HEK293 (cell line): ENCODE measurements at regions not wholly inside any gene's neighbourhood (a gene's known extent, or its start where the extent isn't known, plus 50 kb on each side); places are given as distances from the start of the nearest gene placed in this dataset.

Experiments used
- CTCF ChIA-PET: fragments of 350-600 bp; formaldehyde crosslinking; extraction: SDS; loops from one replicate; lab custom pipeline; 2021; ENCODE audit warnings: antibody characterized with exemption; lab: Yijun Ruan, JAX
- POLR2A ChIA-PET: fragments of 300-600 bp; formaldehyde crosslinking; extraction: SDS; loops from one replicate; lab custom pipeline; 2020; ENCODE audit warnings: antibody characterized with exemption, inconsistent platforms; lab: Yijun Ruan, JAX
- H3K27ac ChIP-seq: fragments of 200-500 bp; sonication (Bioruptor generic); 2 replicates; pipeline ENCODE4 v1.5.1; 2014; ENCODE audit warnings: low read depth, low read length, control low read depth, inconsistent platforms; ENCODE audit errors: extremely low read depth
- H3K36me3 ChIP-seq, 2 experiments: fragments of 200-500 bp in 1 of 2; sonication (Bioruptor generic) in 1 of 2; 1 replicate in 1 of 2; 2 replicates in 1 of 2; pipeline ENCODE4 v1.5.1; 2014 to 2017; ENCODE audit warnings: inconsistent platforms in 2 of 2, low read length in 2 of 2; ENCODE audit not compliant: control insufficient read depth in 2 of 2, insufficient read depth in 1 of 2
- H3K4me1 ChIP-seq: fragments of 200-500 bp; sonication (Bioruptor generic); 2 replicates; pipeline ENCODE4 v1.5.1; 2014; ENCODE audit warnings: mild to moderate bottlenecking, low read length, inconsistent platforms; ENCODE audit not compliant: control insufficient read depth, insufficient read depth
- H3K4me3 ChIP-seq: 2 replicates; pipeline ENCODE4 v1.5.1; 2011; ENCODE audit warnings: low read depth, mild to moderate bottlenecking, control low read depth, low read length, moderate library complexity
- H3K9me3 ChIP-seq: fragments of 200-500 bp; sonication (Bioruptor generic); 2 replicates; pipeline ENCODE4 v1.5.1; 2014; ENCODE audit warnings: low read depth, low read length, inconsistent platforms; ENCODE audit not compliant: control insufficient read depth, insufficient read depth
- BCL11A ChIP-seq: fragments of 450-650 bp; formaldehyde crosslinking; IDR thresholded peaks from 2 replicates; pipeline ENCODE4 v1.5.1; 2016; ENCODE audit warnings: low read depth, missing biosample characterization, missing genetic modification characterization
- MZF1 ChIP-seq: fragments of 450-650 bp; formaldehyde crosslinking; IDR thresholded peaks from 2 replicates; pipeline ENCODE4 v1.5.1; 2017; ENCODE audit warnings: missing biosample characterization, missing genetic modification characterization, borderline replicate concordance
- RBAK ChIP-seq: fragments of 450-650 bp; formaldehyde crosslinking; IDR thresholded peaks from 2 replicates; pipeline ENCODE4 v1.5.1; 2016; ENCODE audit warnings: missing biosample characterization, missing genetic modification characterization
- ZBTB20 ChIP-seq: fragments of 450-650 bp; formaldehyde crosslinking; IDR thresholded peaks from 2 replicates; pipeline ENCODE4 v1.5.1; 2016; ENCODE audit warnings: missing biosample characterization, missing genetic modification characterization
- ZNF155 ChIP-seq: fragments of 450-650 bp; formaldehyde crosslinking; IDR thresholded peaks from 2 replicates; pipeline ENCODE4 v1.5.1; 2016; ENCODE audit warnings: missing biosample characterization, missing genetic modification characterization
- ZNF2 ChIP-seq: fragments of 450-650 bp; formaldehyde crosslinking; IDR thresholded peaks from 2 replicates; pipeline ENCODE4 v1.5.1; 2016; ENCODE audit warnings: missing biosample characterization, missing genetic modification characterization
- ZNF202 ChIP-seq: fragments of 450-650 bp; formaldehyde crosslinking; IDR thresholded peaks from 2 replicates; pipeline ENCODE4 v1.5.1; 2016; ENCODE audit warnings: missing biosample characterization, missing genetic modification characterization, borderline replicate concordance
- ZNF324 ChIP-seq: fragments of 450-650 bp; formaldehyde crosslinking; IDR thresholded peaks from 2 replicates; pipeline ENCODE4 v1.5.1; 2016; ENCODE audit warnings: missing biosample characterization, missing genetic modification characterization
- ZNF530 ChIP-seq: fragments of 450-650 bp; formaldehyde crosslinking; IDR thresholded peaks from 2 replicates; pipeline ENCODE4 v1.5.1; 2016; ENCODE audit warnings: low read depth, missing biosample characterization, missing genetic modification characterization
- ZNF585B ChIP-seq: fragments of 450-650 bp; formaldehyde crosslinking; IDR thresholded peaks from 2 replicates; pipeline ENCODE4 v1.5.1; 2016; ENCODE audit warnings: missing biosample characterization, missing genetic modification characterization
- ZNF623 ChIP-seq: fragments of 450-650 bp; formaldehyde crosslinking; IDR thresholded peaks from 2 replicates; pipeline ENCODE4 v1.5.1; 2016; ENCODE audit warnings: missing biosample characterization, missing genetic modification characterization
- ZNF660 ChIP-seq: fragments of 450-650 bp; IDR thresholded peaks from 2 replicates; pipeline ENCODE4 v1.5.1; 2018; ENCODE audit warnings: missing biosample characterization, mild to moderate bottlenecking, missing genetic modification characterization
- ZNF830 ChIP-seq: fragments of 450-650 bp; IDR thresholded peaks from 2 replicates; pipeline ENCODE4 v1.5.0; 2018; ENCODE audit warnings: missing biosample characterization, missing genetic modification characterization, low read depth, mild to moderate bottlenecking, moderate library complexity
- ZNF837 ChIP-seq: fragments of 450-650 bp; formaldehyde crosslinking; IDR thresholded peaks from 2 replicates; pipeline ENCODE4 v1.5.1; 2016; ENCODE audit warnings: missing biosample characterization, missing genetic modification characterization
- TF ChIP-seq, protein P1 (sequence below): fragments of 450-650 bp; formaldehyde crosslinking; IDR thresholded peaks from 2 replicates; pipeline ENCODE4 v1.5.1; 2016; ENCODE audit warnings: missing biosample characterization, missing genetic modification characterization
- TF ChIP-seq, protein P2 (sequence below): fragments of 450-650 bp; formaldehyde crosslinking; conservative IDR thresholded peaks from 2 replicates; pipeline ENCODE4 v1.5.1; 2016; ENCODE audit warnings: low read depth, missing biosample characterization, missing genetic modification characterization
- TF ChIP-seq, protein P3 (sequence below): fragments of 450-650 bp; formaldehyde crosslinking; IDR thresholded peaks from 2 replicates; pipeline ENCODE4 v1.5.1; 2017; ENCODE audit warnings: missing biosample characterization, missing genetic modification characterization
- TF ChIP-seq, protein P4 (sequence below): fragments of 450-650 bp; formaldehyde crosslinking; IDR thresholded peaks from 2 replicates; pipeline ENCODE4 v1.5.1; 2016; ENCODE audit warnings: missing biosample characterization, missing genetic modification characterization
- TF ChIP-seq, protein P5 (sequence below): fragments of 450-650 bp; formaldehyde crosslinking; IDR thresholded peaks from 2 replicates; pipeline ENCODE4 v1.5.1; 2016; ENCODE audit warnings: missing biosample characterization, missing genetic modification characterization
- TF ChIP-seq, protein P6 (sequence below): fragments of 450-650 bp; formaldehyde crosslinking; IDR thresholded peaks from 2 replicates; pipeline ENCODE4 v1.5.1; 2016; ENCODE audit warnings: missing biosample characterization, missing genetic modification characterization

DNA sequence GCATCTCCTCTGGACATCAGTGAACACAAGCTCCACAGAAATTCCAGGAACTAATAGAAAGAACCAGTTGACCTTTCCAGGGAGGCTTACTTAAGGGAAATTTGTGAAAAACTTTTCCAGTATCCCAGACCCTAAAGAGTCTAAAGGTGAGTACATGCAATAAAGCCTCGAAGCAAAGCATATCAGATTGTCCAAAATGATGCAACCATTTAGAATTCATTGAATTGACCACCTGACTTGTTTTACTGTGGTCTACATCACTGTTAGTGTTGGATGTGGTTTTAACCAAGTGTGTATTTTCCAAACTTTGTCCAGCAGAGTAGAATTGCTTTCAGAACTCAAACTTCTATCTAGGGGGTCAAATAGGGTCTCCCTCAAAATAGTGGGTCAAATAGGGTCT is 76.3 kb upstream of the TIAM1 start:
- H3K9me3 ChIP-seq, result no peaks in the 10 kb centered on the region
- CTCF ChIA-PET, result interaction anchor here (0.6 to 1.3 kb wide), 3 partner anchors 75 to 184 kb away, joined by 3 to 4 read pairs (median 3); no protein-coding TSS in a partner anchor
- TF ChIP-seq, protein P1, sequence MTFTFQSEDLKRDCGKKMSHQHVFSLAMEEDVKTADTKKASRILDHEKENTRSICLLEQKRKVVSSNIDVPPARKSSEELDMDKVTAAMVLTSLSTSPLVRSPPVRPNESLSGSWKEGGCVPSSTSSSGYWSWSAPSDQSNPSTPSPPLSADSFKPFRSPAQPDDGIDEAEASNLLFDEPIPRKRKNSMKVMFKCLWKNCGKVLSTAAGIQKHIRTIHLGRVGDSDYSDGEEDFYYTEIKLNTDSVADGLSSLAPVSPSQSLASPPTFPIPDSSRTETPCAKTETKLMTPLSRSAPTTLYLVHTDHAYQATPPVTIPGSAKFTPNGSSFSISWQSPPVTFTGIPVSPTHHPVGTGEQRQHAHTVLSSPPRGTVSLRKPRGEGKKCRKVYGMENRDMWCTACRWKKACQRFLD (tag by site-specific recombination), result no peak
- no peak for TF ChIP-seq ZNF837 (tag by site-specific recombination)
- TF ChIP-seq, protein P2, sequence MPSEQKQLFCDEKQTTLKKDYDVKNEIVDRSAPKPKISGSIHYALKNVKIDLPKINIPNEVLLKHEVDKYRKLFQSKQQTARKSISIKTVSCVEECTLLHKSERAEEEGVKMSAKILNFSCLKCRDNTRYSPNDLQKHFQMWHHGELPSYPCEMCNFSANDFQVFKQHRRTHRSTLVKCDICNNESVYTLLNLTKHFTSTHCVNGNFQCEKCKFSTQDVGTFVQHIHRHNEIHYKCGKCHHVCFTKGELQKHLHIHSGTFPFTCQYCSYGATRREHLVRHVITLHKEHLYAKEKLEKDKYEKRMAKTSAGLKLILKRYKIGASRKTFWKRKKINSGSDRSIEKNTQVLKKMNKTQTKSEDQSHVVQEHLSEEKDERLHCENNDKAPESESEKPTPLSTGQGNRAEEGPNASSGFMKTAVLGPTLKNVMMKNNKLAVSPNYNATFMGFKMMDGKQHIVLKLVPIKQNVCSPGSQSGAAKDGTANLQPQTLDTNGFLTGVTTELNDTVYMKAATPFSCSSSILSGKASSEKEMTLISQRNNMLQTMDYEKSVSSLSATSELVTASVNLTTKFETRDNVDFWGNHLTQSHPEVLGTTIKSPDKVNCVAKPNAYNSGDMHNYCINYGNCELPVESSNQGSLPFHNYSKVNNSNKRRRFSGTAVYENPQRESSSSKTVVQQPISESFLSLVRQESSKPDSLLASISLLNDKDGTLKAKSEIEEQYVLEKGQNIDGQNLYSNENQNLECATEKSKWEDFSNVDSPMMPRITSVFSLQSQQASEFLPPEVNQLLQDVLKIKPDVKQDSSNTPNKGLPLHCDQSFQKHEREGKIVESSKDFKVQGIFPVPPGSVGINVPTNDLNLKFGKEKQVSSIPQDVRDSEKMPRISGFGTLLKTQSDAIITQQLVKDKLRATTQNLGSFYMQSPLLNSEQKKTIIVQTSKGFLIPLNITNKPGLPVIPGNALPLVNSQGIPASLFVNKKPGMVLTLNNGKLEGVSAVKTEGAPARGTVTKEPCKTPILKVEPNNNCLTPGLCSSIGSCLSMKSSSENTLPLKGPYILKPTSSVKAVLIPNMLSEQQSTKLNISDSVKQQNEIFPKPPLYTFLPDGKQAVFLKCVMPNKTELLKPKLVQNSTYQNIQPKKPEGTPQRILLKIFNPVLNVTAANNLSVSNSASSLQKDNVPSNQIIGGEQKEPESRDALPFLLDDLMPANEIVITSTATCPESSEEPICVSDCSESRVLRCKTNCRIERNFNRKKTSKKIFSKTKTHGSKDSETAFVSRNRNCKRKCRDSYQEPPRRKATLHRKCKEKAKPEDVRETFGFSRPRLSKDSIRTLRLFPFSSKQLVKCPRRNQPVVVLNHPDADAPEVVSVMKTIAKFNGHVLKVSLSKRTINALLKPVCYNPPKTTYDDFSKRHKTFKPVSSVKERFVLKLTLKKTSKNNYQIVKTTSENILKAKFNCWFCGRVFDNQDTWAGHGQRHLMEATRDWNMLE (tag by site-specific recombination), result no peak
- TF ChIP-seq, protein P3, sequence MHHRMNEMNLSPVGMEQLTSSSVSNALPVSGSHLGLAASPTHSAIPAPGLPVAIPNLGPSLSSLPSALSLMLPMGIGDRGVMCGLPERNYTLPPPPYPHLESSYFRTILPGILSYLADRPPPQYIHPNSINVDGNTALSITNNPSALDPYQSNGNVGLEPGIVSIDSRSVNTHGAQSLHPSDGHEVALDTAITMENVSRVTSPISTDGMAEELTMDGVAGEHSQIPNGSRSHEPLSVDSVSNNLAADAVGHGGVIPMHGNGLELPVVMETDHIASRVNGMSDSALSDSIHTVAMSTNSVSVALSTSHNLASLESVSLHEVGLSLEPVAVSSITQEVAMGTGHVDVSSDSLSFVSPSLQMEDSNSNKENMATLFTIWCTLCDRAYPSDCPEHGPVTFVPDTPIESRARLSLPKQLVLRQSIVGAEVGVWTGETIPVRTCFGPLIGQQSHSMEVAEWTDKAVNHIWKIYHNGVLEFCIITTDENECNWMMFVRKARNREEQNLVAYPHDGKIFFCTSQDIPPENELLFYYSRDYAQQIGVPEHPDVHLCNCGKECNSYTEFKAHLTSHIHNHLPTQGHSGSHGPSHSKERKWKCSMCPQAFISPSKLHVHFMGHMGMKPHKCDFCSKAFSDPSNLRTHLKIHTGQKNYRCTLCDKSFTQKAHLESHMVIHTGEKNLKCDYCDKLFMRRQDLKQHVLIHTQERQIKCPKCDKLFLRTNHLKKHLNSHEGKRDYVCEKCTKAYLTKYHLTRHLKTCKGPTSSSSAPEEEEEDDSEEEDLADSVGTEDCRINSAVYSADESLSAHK (tag by site-specific recombination), result no peak
- TF ChIP-seq ZNF830, result no peak
- TF ChIP-seq ZNF324 (tag by site-specific recombination), result no peak
- TF ChIP-seq ZNF155 (tag by site-specific recombination), result no peak
- TF ChIP-seq ZNF660 (tag by site-specific recombination), result no peak
- TF ChIP-seq MZF1, result no peak
- TF ChIP-seq, protein P4, sequence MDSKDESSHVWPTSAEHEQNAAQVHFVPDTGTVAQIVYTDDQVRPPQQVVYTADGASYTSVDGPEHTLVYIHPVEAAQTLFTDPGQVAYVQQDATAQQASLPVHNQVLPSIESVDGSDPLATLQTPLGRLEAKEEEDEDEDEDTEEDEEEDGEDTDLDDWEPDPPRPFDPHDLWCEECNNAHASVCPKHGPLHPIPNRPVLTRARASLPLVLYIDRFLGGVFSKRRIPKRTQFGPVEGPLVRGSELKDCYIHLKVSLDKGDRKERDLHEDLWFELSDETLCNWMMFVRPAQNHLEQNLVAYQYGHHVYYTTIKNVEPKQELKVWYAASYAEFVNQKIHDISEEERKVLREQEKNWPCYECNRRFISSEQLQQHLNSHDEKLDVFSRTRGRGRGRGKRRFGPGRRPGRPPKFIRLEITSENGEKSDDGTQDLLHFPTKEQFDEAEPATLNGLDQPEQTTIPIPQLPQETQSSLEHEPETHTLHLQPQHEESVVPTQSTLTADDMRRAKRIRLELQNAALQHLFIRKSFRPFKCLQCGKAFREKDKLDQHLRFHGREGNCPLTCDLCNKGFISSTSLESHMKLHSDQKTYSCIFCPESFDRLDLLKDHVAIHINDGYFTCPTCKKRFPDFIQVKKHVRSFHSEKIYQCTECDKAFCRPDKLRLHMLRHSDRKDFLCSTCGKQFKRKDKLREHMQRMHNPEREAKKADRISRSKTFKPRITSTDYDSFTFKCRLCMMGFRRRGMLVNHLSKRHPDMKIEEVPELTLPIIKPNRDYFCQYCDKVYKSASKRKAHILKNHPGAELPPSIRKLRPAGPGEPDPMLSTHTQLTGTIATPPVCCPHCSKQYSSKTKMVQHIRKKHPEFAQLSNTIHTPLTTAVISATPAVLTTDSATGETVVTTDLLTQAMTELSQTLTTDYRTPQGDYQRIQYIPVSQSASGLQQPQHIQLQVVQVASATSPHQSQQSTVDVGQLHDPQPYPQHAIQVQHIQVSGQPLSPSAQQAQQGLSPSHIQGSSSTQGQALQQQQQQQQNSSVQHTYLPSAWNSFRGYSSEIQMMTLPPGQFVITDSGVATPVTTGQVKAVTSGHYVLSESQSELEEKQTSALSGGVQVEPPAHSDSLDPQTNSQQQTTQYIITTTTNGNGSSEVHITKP (tag by site-specific recombination), result no peak
- TF ChIP-seq ZNF2 (tag by site-specific recombination), result no peak
- no peak for TF ChIP-seq ZNF530 (tag by site-specific recombination)
- TF ChIP-seq ZNF202, result no peak
- TF ChIP-seq RBAK, result no peak
- TF ChIP-seq, protein P5, sequence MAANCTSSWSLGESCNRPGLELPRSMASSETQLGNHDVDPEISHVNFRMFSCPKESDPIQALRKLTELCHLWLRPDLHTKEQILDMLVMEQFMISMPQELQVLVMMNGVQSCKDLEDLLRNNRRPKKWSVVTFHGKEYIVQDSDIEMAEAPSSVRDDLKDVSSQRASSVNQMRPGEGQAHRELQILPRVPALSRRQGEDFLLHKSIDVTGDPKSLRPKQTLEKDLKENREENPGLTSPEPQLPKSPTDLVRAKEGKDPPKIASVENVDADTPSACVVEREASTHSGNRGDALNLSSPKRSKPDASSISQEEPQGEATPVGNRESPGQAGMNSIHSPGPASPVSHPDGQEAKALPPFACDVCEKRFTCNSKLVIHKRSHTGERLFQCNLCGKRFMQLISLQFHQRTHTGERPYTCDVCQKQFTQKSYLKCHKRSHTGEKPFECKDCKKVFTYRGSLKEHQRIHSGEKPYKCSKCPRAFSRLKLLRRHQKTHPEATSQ, result no peak
- no peak for TF ChIP-seq ZNF585B
- no peak for TF ChIP-seq BCL11A (tag by site-specific recombination)
- TF ChIP-seq ZBTB20 (tag by site-specific recombination), result no peak
- no peak for TF ChIP-seq ZNF623 (tag by site-specific recombination)
- TF ChIP-seq, protein P6, sequence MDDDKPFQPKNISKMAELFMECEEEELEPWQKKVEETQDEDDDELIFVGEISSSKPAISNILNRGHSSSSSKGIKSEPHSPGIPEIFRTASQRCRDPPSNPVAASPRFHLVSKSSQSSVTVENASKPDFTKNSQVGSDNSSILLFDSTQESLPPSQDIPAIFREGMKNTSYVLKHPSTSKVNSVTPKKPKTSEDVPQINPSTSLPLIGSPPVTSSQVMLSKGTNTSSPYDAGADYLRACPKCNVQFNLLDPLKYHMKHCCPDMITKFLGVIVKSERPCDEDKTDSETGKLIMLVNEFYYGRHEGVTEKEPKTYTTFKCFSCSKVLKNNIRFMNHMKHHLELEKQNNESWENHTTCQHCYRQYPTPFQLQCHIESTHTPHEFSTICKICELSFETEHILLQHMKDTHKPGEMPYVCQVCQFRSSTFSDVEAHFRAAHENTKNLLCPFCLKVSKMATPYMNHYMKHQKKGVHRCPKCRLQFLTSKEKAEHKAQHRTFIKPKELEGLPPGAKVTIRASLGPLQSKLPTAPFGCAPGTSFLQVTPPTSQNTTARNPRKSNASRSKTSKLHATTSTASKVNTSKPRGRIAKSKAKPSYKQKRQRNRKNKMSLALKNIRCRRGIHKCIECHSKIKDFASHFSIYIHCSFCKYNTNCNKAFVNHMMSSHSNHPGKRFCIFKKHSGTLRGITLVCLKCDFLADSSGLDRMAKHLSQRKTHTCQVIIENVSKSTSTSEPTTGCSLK (tag by site-specific recombination), result no peak

More for the DNA sequence above, 76.3 kb upstream of the TIAM1 start:
- no peak overlapping the region for H3K27ac ChIP-seq
- no peaks in the 10 kb centered on the region; a peak in 1 of 3 replicates for H3K36me3 ChIP-seq
- H3K4me3 ChIP-seq, result no peak overlapping the region
- POLR2A ChIA-PET, result no interaction called here
- no peaks in the 10 kb centered on the region for H3K4me1 ChIP-seq
